ENCODE measurements at regions not wholly inside any gene's neighbourhood (a gene's known extent, or its start where the extent isn't known, plus 50 kb on each side); places are given as distances from the start of the nearest gene placed in this dataset.

GRCh38 chr13:58852076-58852475, 1220.5 kb downstream of the PCDH17 start:
- H4K20me1 ChIP-seq (ENCODE audit: insufficient read depth): no peaks in the 10 kb centered on the region
- H3K9me3 ChIP-seq (ENCODE audit: insufficient read depth, low read depth): no peaks in the 10 kb centered on the region
- POLR2A ChIA-PET (ENCODE audit: unreplicated experiment): no interaction called here
- no peak overlapping the region for H3K4me2 ChIP-seq
- no peak for DNase-seq
- no TSS peak for BruUV-seq (replicated peaks)
- H3K27me3 ChIP-seq (ENCODE audit: insufficient read depth, low read depth): no peaks in the 10 kb centered on the region
- H3F3A ChIP-seq (ENCODE audit: insufficient read depth, low read depth): no peaks in the 10 kb centered on the region
- TF ChIP-seq CTCF (conservative IDR thresholded peaks at IDR 0.05) (no peak), EZH2 (IDR thresholded peaks at IDR 0.05; ENCODE audit: low read depth) (no peak)
- H3K4me3 ChIP-seq: no peak overlapping the region
- no peaks in the 10 kb centered on the region for H3K9me2 ChIP-seq (ENCODE audit: insufficient read depth)
- H3K79me2 ChIP-seq (ENCODE audit: low read depth): no peaks in the 10 kb centered on the region
- no peak overlapping the region for H2AFZ ChIP-seq
- no peaks in the 10 kb centered on the region for H3K36me3 ChIP-seq (ENCODE audit: low read depth)
- intact Hi-C loops (cut with micrococcal nuclease; ENCODE audit: unreplicated experiment): no loop called here
- CTCF ChIA-PET: no interaction called here
- H3K4me1 ChIP-seq (replicated peaks; ENCODE audit: insufficient read depth): no peaks in the 10 kb centered on the region
- H3K27ac ChIP-seq: no peak overlapping the region

DNA sequence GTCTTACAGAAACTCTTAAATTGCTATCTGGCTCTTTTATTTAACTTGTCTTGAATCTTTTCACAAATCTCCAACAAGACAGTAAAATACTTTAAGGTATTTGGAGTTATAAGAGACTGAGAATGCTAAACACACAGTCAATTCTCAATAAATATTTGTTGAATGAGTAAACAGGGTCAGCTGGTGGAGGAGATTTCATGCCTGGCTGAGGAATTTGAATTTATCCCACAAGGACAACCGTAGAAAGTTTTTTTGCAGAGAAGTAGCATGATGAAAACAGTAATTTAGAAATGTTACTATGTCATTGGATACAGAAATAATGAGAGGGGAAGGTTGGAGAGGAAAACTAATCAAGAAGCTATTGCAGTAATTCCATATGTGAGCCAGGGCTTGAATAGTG, 1223.7 kb downstream of the PCDH17 start:
- Histone ChIP-seq H3K36me3 (ENCODE audit: low read depth) (no peaks in the 10 kb centered on the region), H3K9me3 (ENCODE audit: insufficient read depth, low read depth) (no peaks in the 10 kb centered on the region), H3K79me2 (ENCODE audit: low read depth) (no peaks in the 10 kb centered on the region), H3K4me1 (replicated peaks; ENCODE audit: insufficient read depth) (no peaks in the 10 kb centered on the region), H3K4me3 (no peak overlapping the region), H4K20me1 (ENCODE audit: insufficient read depth) (no peaks in the 10 kb centered on the region), H2AFZ (no peak overlapping the region), H3K27ac (no peak overlapping the region), H3F3A (ENCODE audit: insufficient read depth, low read depth) (no peaks in the 10 kb centered on the region), H3K27me3 (ENCODE audit: insufficient read depth, low read depth) (no peaks in the 10 kb centered on the region), H3K4me2 (no peak overlapping the region), H3K9me2 (ENCODE audit: insufficient read depth) (no peaks in the 10 kb centered on the region)
- ChIA-PET CTCF (no interaction called here), POLR2A (ENCODE audit: unreplicated experiment) (no interaction called here)
- no TSS peak for BruUV-seq (replicated peaks)
- intact Hi-C loops (cut with micrococcal nuclease; ENCODE audit: unreplicated experiment): no loop called here
- no peak for DNase-seq
- TF ChIP-seq CTCF (conservative IDR thresholded peaks at IDR 0.05) (no peak), EZH2 (IDR thresholded peaks at IDR 0.05; ENCODE audit: low read depth) (no peak)

DNA sequence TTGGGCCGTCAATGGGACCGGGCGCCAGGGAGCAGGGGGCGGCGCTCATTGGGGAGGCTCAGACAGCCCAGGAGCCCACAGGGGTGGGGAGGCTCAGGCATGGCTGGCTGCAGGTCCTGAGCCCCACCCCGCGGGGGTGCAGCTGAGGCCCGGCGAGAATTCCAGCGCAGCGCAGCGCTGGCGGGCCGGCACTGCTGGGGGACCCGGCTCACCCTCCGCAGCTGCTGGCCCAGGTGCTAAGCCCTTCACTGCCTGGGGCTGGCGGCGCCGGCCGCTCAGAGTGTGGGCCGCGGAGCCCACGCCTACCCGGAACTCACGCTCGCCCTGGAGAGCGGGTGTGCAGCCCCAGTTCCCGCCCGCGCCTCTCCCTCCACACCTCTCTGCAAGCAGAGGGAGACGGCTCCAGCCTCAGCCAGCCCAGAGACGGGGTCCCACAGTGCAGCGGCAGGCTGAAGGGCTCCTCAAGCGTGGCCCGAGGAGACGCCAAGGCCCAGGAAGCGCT, 1227.4 kb downstream of the PCDH17 start:
- no peak for DNase-seq
- no peaks in the 10 kb centered on the region for H3K9me3 ChIP-seq (ENCODE audit: insufficient read depth, low read depth)
- no TSS peak for BruUV-seq (replicated peaks)
- H3K9me2 ChIP-seq (ENCODE audit: insufficient read depth): no peaks in the 10 kb centered on the region
- H3K27me3 ChIP-seq (ENCODE audit: insufficient read depth, low read depth): no peaks in the 10 kb centered on the region
- no peak for TF ChIP-seq CTCF (conservative IDR thresholded peaks at IDR 0.05)
- TF ChIP-seq EZH2 (IDR thresholded peaks at IDR 0.05; ENCODE audit: low read depth): no peak
- H3K36me3 ChIP-seq (ENCODE audit: low read depth): no peaks in the 10 kb centered on the region
- no peak overlapping the region for H3K27ac ChIP-seq
- CTCF ChIA-PET: no interaction called here
- H2AFZ ChIP-seq: no peak overlapping the region
- intact Hi-C loops (cut with micrococcal nuclease; ENCODE audit: unreplicated experiment): no loop called here
- no peaks in the 10 kb centered on the region for H3F3A ChIP-seq (ENCODE audit: insufficient read depth, low read depth)
- H4K20me1 ChIP-seq (ENCODE audit: insufficient read depth): no peaks in the 10 kb centered on the region
- H3K4me2 ChIP-seq: no peak overlapping the region
- H3K4me1 ChIP-seq (replicated peaks; ENCODE audit: insufficient read depth): no peaks in the 10 kb centered on the region
- H3K79me2 ChIP-seq (ENCODE audit: low read depth): no peaks in the 10 kb centered on the region
- POLR2A ChIA-PET (ENCODE audit: unreplicated experiment): no interaction called here
- no peak overlapping the region for H3K4me3 ChIP-seq
